ENCODE measurements at regions not wholly inside any gene's neighbourhood (a gene's known extent, or its start where the extent isn't known, plus 50 kb on each side); places are given as distances from the start of the nearest gene placed in this dataset.

GRCh38 chr2:34997779-34998178 is 1357.8 kb upstream of the CRIM1 start:
- FAIRE-seq (no peak), DNase-seq (ENCODE audit: low read depth) (no peak)
- no peaks in the 10 kb centered on the region for H3K27me3 ChIP-seq (ENCODE audit: control insufficient read depth, insufficient read depth, low read length)
- no peak overlapping the region for H3K4me3 ChIP-seq (ENCODE audit: low read depth, low read length)
- no peak for TF ChIP-seq CTCF (IDR thresholded peaks at IDR 0.05; ENCODE audit: insufficient read depth, low read length, severe bottlenecking)
- no peaks in the 10 kb centered on the region for H3K36me3 ChIP-seq (ENCODE audit: control insufficient read depth, insufficient read depth, low read length)

GRCh38 chr2:34995196-34995595 is 1360.4 kb upstream of the CRIM1 start:
- Histone ChIP-seq H3K27me3 (ENCODE audit: control insufficient read depth, insufficient read depth, low read length) (no peaks in the 10 kb centered on the region), H3K4me3 (ENCODE audit: low read depth, low read length) (no peak overlapping the region), H3K36me3 (ENCODE audit: control insufficient read depth, insufficient read depth, low read length) (no peaks in the 10 kb centered on the region)
- TF ChIP-seq CTCF (IDR thresholded peaks at IDR 0.05; ENCODE audit: insufficient read depth, low read length, severe bottlenecking): no peak
- DNase-seq (ENCODE audit: low read depth) (no peak), FAIRE-seq (no peak)

- Histone ChIP-seq H3K27me3 (ENCODE audit: control insufficient read depth, insufficient read depth, low read length) (no peaks in the 10 kb centered on the region), H3K36me3 (ENCODE audit: control insufficient read depth, insufficient read depth, low read length) (no peaks in the 10 kb centered on the region), H3K4me3 (ENCODE audit: low read depth, low read length) (no peak overlapping the region)
- no peak for FAIRE-seq
- no peak for TF ChIP-seq CTCF (IDR thresholded peaks at IDR 0.05; ENCODE audit: insufficient read depth, low read length, severe bottlenecking)
- DNase-seq (ENCODE audit: low read depth): no peak
These were observed 1363.9 kb upstream of the CRIM1 start for GRCh38 chr2:34991508-34992274.

- no peak overlapping the region for H3K4me3 ChIP-seq (ENCODE audit: low read depth, low read length)
- H3K27me3 ChIP-seq (ENCODE audit: control insufficient read depth, insufficient read depth, low read length): no peaks in the 10 kb centered on the region
- FAIRE-seq (no peak), DNase-seq (ENCODE audit: low read depth) (no peak)
- no peak for TF ChIP-seq CTCF (IDR thresholded peaks at IDR 0.05; ENCODE audit: insufficient read depth, low read length, severe bottlenecking)
- H3K36me3 ChIP-seq (ENCODE audit: control insufficient read depth, insufficient read depth, low read length): no peaks in the 10 kb centered on the region
These were observed 1370.1 kb upstream of the CRIM1 start for GRCh38 chr2:34985474-34985873.

- no peak overlapping the region for H3K4me3 ChIP-seq (ENCODE audit: low read depth, low read length)
- FAIRE-seq: no peak
- no peaks in the 10 kb centered on the region for H3K27me3 ChIP-seq (ENCODE audit: control insufficient read depth, insufficient read depth, low read length)
- no peak for DNase-seq (ENCODE audit: low read depth)
- TF ChIP-seq CTCF (IDR thresholded peaks at IDR 0.05; ENCODE audit: insufficient read depth, low read length, severe bottlenecking): no peak
- H3K36me3 ChIP-seq (ENCODE audit: control insufficient read depth, insufficient read depth, low read length): no peaks in the 10 kb centered on the region
These were observed 1374.9 kb upstream of the CRIM1 start for GRCh38 chr2:34980689-34981088.

GRCh38 chr2:34979148-34979547 is 1376.4 kb upstream of the CRIM1 start:
- Histone ChIP-seq H3K27me3 (ENCODE audit: control insufficient read depth, insufficient read depth, low read length) (no peaks in the 10 kb centered on the region), H3K36me3 (ENCODE audit: control insufficient read depth, insufficient read depth, low read length) (no peaks in the 10 kb centered on the region), H3K4me3 (ENCODE audit: low read depth, low read length) (no peak overlapping the region)
- no peak for TF ChIP-seq CTCF (IDR thresholded peaks at IDR 0.05; ENCODE audit: insufficient read depth, low read length, severe bottlenecking)
- DNase-seq (ENCODE audit: low read depth) (no peak), FAIRE-seq (no peak)
